ENCODE measurements at regions not wholly inside any gene's neighbourhood (a gene's known extent, or its start where the extent isn't known, plus 50 kb on each side); places are given as distances from the start of the nearest gene placed in this dataset.
"Not testable (repeated sequence)": the region's sequence is repeated elsewhere in the genome, so short reads cannot be mapped to it uniquely, and the experiment has no call there.

DNA sequence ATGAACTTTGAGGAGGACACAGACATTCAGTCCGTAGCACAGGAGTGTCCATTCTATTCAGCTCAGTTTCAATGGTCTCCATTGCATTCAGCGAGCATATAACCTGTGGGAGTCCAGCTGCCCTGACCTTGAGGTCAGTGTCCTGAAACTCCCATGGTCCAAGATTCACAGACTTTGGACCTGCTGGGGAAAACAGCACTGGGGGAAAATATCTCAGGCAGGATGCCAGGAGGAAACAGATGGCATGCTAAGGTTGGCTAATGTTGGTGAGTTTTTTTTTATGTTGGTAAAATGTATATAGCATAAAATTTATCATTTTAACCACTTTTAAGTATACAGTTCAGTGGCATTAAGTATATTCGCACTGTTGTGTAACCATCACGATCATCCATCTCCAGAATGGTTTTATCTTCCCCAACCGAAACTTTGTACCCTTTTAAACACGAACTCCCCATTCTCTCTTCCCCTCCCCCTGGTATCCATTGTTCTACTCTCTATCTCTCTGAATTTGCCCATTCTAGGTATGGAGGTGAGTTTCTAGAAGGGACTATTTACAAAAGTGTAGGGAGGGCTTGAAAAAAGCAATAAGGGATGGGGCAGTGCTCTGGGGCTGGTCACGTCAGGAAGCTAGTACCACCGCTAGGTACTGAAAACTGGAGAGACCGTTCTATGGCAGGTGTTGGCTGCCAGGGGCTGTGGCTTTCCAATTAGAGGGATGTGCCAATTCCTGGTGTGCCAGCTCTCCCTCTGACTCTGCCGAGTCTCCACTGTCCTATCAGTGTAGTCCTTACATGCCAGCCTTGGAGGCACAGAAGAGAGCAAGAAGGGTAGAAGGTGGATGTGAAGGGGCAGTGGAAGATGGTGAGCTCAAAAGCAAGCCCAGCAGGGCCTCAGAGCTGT, 85.3 kb downstream of the FOXD2 start:
- no peak for DNase-seq (ENCODE audit: low spot score)

DNA sequence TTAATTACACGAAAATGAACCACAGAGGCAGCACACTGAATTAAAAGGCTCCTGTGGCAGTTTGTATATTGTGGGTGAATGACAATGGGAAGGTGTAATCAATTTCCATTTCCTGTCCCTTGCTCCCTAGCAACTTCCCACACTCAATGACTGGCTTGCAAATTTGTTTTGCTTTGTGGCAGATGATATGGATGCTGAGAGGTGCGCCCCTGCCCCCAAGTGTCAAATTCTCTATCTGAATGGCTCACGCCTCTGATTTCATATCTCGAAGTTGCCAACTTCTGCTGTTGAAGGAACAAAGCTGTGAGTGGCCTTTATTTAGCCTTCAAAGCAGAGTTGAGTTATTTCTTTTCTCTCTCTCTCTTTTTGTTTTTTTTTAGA, 86.0 kb downstream of the FOXD2 start:
- no peak for DNase-seq (ENCODE audit: low spot score)

DNA sequence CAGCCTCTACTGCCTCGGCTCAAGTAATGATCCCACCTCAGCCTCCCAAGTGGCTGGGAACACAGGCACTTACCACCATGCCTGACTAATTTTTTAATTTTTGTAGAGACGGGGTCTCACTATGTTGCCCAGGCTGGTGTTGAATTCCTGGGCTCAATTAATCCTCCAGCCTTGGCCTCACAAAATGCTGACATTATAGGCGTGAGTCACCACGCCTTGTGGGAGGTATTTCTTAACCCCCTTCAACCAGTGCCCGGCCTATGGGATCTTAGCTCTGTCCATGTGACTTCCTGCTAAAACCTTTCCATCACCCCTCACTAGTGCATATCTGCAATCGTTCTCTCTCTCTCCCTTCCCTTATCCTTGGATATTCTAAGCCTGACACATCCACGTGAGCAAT, 86.4 kb downstream of the FOXD2 start:
- no peak for DNase-seq (ENCODE audit: low spot score)

DNA sequence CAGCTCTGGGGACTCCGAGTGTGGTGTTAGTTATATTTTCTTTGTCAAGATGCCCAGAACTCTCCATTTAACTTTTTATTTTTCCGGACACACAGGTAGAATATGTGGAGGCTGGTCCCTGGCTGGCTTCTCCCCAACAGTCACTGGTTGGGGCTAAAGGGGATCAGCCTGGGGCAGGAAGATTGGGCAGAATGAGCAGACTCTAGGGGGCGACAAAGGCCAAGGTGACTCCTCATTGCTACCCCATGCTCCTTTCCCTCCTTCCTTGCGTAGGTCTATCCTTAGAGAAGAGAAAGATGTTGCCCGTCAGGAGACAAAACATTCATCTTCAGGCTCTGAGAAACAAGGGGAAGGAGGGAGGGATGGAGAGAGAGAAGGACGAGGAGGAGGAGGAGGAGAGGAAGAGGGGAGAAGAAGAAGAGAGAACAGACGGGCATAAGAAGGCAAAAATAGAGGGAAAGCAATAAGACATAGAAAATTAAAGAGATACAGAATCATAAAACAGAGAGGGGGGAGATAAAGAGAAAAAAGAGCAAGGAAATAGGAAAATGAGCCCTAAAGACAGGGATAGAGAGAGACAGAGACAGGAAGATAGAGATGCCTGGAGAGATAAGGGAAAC, 89.9 kb downstream of the FOXD2 start:
- no peak for DNase-seq (ENCODE audit: low spot score)

DNA sequence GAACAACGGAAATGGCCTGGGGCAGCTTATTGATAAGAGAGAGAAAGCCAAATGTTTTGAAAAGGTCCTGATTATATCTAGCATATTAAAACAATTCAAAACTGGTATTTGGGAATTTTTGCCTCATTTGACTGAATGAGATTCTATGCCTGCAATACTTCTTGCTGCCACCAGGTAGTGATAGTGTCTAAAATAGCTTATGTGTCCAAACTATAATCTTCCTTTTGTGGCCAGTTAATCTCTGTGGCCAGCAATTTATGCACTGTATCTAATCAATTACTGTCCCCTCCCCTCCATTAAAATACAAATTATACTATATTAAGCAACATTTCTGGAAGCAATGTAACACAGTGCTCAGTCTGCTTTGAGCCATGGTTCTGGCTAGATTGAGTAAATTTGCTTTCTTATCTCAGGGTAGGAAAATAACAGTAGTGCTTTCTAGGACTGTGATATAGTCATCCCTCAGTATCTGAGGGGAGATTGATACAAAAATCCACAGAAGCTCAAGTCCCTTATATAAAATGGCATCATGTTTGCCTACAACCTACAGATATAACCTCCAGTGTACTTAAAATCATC, 91.8 kb downstream of the FOXD2 start:
- DNase-seq (ENCODE audit: low spot score) = no peak

DNA sequence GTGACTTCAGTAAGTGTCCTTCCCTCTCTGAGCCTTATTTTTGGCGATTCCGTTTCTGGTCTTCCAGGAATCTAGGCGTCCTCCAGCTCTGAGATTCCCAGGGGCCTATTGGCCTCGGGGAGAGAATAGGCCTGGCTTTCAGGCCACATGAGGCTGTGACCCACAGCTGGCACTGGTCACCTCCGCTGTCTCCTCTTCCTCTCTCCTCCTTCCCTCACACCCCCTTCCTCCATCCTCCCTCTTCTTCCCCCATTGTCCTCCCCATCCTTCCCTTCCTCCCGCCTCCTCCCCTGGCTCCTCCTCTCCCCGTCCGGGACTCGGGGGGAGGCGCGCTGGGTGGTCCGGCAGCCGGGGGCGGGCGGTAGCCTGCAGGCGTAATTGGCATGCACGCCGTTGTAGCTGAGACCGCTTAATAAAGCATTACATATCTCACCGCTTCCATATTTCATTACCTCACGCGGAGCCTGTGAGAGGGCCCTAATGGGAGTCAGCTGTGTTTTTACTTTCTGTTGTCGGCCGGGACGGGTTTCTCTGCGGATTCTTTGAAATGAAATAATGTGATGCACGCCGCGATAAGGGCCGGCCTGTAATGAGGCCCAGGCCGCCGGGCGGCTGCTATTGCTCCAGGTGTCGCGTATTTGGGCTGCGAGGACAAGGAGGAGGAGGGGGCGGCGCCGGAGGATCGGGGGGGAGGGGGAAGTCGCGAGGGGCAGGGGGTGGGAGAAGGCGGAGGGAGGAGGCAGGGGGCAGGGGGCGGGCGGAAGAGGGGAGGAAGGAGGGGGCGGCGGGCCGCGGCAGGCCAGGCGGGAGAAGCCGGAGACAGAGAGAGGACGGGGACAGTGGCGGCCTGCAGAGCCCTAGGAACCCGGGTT, 95.3 kb downstream of the FOXD2 start:
- no peak for DNase-seq (ENCODE audit: low spot score)

- DNase-seq (ENCODE audit: low spot score) = no peak
These were observed 96.0 kb downstream of the FOXD2 start for GRCh38 chr1:47533793-47534328.

GRCh38 chr1:47534436-47534835, 96.6 kb downstream of the FOXD2 start:
- no peak for DNase-seq (ENCODE audit: low spot score)

DNA sequence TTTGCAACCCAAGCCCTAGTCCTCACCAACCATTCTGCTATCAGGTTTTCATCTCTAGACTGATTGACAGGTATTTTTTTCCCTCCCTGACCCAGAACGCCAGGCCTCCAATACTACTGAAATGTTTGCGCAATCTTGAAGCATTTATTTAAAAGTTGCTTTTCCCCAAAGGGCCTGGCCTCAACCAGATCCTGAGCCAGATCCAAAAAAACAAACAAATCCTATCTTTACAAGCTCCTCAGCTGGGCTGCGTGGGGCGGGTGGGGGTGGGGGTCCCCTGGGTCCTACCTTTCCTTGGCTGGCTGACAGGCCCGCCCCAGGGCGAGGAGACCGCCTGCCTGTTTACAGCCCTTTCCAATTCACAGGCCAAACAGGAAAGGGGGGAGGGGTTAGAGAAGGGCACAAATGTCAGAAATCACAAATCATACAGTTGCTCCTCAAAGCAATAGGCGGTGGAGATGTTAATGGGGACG, 98.8 kb downstream of the FOXD2 start:
- no peak for DNase-seq (ENCODE audit: low spot score)

- no peak for DNase-seq (ENCODE audit: low spot score)
These were observed 99.4 kb downstream of the FOXD2 start for GRCh38 chr1:47537268-47537667.

DNA sequence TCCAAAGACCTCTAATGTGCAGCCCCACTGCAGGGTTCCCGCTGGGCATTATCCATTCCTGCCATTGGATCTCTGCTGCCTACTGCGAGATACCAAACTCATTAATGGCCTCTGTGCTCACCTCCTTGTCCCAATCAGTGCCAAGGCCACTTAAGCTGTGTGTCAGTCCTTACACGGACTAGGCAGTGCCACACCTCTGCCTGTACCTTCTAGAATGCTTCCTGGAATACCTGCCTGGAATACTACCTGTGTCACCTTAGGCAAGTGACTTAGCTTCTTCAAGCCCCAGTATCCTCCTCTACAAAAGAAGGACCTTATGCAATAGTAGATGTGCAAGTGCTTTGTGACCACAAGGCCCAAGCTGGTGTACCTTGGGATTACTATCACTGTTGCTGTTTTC, 100.1 kb downstream of the FOXD2 start:
- DNase-seq (ENCODE audit: low spot score) = no peak

- not testable (repeated sequence) for DNase-seq (ENCODE audit: low spot score)
These were observed 100.7 kb downstream of the FOXD2 start for GRCh38 chr1:47538530-47538929.

GRCh38 chr1:47541705-47542104, 103.9 kb downstream of the FOXD2 start:
- not testable (repeated sequence) for DNase-seq (ENCODE audit: low spot score)

DNA sequence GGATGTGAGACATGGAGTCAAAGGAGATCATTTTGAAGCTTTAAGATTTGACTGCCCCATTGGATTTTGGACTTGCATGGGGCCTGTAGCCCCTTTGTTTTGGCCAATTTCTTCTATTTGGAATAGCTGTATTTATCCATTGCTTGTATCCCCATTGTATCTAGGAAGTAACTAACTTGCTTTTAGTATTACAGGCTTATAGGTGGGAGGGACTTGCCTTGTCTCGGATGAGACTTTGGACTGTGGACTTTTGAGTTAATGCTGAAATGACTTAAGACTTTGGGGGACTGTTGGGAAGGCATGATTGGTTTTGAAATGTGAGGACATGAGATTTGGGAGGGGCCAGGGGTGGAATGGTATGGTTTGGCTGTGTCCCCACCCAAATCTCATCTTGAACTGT, 105.2 kb downstream of the FOXD2 start:
- not testable (repeated sequence) for DNase-seq (ENCODE audit: low spot score)

GRCh38 chr1:47545912-47546483, 108.2 kb downstream of the FOXD2 start:
- DNase-seq (ENCODE audit: low spot score) = no peak

GRCh38 chr1:47547753-47548573, 110.1 kb downstream of the FOXD2 start:
- no peak for DNase-seq (ENCODE audit: low spot score)

DNA sequence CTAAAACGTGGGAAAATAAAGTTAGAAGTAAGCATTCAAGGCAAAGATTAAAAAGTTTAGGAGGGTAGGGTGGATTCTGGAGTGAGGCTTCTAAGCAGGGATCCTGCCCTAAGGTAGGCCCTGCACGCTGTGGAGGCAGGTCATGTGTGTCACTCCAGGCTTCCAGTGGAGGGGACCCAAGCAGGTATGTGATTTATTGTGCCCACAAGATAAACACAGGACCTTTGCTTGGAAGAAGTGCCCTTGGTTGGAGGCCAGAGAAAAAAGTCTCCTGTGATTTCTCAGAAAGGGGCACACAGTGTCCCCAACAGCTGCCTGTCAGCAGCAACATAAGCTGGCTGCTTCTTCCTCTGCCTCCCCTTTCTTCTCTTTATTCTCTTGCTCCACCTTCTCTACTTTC, 110.8 kb downstream of the FOXD2 start:
- no peak for DNase-seq (ENCODE audit: low spot score)

DNA sequence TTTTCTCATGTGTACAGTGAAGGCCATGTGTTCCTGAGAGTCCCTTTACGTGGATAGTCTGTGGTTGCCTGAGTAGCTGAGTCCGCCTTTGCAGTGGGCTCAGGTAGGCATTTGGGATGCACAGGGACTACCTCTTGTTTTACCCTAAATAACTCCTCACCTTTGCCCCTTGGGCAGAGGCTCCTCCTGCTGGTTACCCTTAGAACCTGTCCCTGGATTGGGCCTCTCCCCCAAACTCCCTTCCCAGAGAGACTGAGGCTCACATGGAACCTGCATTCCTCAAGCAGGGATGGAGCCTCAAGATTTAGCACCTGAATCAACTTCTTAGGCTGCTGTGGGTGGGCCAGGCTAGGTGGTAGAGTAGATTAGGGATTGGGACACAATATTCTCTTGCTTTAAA, 111.7 kb downstream of the FOXD2 start:
- DNase-seq (ENCODE audit: low spot score) = no peak

DNA sequence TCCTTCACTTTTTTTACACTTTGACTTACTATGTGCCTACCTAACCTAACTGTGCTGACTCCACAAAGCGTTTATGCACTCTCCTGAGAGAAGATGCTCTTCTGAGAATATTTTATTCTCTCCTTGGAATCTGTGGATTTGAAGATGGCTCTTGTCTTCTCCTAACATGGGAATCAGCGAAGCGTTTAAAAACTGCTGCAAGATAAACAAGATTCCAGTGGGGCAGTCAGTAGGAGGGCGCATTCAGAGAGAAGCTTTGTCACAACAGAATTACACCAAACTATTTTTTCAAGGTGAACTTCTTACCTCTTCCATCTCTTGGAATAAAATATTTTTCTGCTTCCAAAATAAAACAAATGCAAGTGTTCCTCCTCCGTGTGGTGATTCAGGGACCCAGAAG, 113.1 kb downstream of the FOXD2 start:
- no peak for DNase-seq (ENCODE audit: low spot score)

DNA sequence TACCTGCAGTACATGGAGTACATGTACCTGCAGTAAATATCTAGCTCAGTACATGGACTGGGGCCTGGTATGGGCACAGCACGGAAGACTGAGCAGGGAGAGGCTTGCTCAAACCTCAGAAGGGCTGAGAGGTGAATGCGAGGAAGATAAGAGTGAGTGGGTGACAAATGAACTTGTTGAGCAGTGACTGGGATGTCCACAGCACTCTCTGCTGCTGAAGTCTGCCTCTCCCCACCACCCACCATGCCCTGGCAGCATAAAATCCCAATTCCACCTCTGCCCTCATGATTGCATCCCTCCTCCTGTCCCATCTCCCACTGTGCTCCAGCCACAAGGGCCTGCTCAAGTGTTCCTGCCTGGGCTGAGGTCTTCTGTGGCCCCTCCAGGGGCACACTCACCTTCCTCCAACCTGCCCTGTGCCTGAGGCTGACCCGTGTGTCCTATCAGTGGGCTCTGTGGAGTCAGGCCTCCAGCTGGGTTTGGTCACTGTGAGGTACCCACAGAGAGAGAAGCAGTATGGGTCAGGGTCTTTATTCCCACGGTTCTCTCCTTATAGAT, 114.2 kb downstream of the FOXD2 start:
- DNase-seq (ENCODE audit: low spot score) = no peak

Measured in hematopoietic multipotent progenitor cell treated with erythropoietin and hydrocortisone succinate and interleukin-3 and kit ligand, for 15 days (in vitro differentiated cells).